Kidney epithelial cell (primary cell): ENCODE measurements at regions not wholly inside any gene's neighbourhood (a gene's known extent, or its start where the extent isn't known, plus 50 kb on each side); places are given as distances from the start of the nearest gene placed in this dataset.

Experiments used
- DNase-seq: peaks from one replicate; pipeline ENCODE4 v3.0.0-alpha.2; 2010; ENCODE audit warnings: low read depth
- H3K27me3 ChIP-seq: 2 replicates; pipeline ENCODE4 v1.6.0; 2011; ENCODE audit warnings: low read length; ENCODE audit not compliant: control insufficient read depth, insufficient read depth
- H3K36me3 ChIP-seq: 2 replicates; pipeline ENCODE4 v1.5.1; 2011; ENCODE audit warnings: low read length; ENCODE audit not compliant: control insufficient read depth, insufficient read depth
- H3K4me3 ChIP-seq: 2 replicates; pipeline ENCODE4 v1.5.1; 2011; ENCODE audit warnings: low read depth, mild to moderate bottlenecking, control low read depth, low read length
- TF ChIP-seq, protein P1 (sequence below): IDR thresholded peaks from 2 replicates; pipeline ENCODE4 v1.5.1; 2011; ENCODE audit warnings: mild to moderate bottlenecking, moderate library complexity, low read length, control low read depth, inconsistent platforms; ENCODE audit not compliant: insufficient read depth, poor library complexity, severe bottlenecking

DNA sequence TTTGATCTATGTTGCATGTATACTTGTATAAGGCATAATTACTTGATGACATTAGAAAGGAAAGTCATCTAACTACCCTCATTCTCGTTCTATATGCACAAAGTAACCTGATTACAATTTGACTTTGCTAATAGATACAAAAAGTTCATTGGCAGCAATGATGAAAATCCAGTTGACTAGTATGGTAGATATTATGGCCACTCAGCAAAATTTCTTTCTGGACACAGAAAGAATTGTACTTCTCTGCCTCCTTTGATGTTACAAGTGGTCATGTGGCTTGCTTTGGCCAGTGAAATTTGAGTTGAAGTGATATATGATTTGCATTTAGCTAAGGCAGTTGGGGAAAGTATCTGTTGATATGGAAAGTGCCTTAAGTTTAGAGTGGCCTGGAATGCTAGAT, 723.7 kb upstream of the ARRDC3 start:
- no peak overlapping the region for H3K4me3 ChIP-seq
- TF ChIP-seq, protein P1, sequence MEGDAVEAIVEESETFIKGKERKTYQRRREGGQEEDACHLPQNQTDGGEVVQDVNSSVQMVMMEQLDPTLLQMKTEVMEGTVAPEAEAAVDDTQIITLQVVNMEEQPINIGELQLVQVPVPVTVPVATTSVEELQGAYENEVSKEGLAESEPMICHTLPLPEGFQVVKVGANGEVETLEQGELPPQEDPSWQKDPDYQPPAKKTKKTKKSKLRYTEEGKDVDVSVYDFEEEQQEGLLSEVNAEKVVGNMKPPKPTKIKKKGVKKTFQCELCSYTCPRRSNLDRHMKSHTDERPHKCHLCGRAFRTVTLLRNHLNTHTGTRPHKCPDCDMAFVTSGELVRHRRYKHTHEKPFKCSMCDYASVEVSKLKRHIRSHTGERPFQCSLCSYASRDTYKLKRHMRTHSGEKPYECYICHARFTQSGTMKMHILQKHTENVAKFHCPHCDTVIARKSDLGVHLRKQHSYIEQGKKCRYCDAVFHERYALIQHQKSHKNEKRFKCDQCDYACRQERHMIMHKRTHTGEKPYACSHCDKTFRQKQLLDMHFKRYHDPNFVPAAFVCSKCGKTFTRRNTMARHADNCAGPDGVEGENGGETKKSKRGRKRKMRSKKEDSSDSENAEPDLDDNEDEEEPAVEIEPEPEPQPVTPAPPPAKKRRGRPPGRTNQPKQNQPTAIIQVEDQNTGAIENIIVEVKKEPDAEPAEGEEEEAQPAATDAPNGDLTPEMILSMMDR: no peak
- no peaks in the 10 kb centered on the region for H3K27me3 ChIP-seq
- H3K36me3 ChIP-seq: no peaks in the 10 kb centered on the region
- DNase-seq: no peak

DNA sequence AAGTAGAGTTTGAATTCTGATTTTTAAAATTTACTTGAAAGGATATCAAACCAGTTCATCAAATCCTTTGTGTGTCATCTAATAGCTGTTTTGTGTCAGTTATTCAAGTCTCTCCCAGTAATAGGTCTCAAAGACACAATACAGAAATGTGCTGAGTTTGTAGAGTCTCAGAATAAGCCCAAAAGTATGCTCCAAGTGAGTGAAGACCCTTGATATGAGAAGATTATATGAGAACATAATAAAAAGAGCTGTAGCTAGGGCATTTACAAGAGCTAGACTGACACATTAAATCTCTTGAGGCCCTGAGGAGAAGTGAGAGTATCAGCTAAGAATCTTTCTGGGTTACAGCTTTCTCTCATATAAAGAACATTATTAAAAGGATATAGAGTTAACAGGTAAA, 721.0 kb upstream of the ARRDC3 start:
- H3K36me3 ChIP-seq: no peaks in the 10 kb centered on the region
- TF ChIP-seq, protein P1: no peak
- no peaks in the 10 kb centered on the region for H3K27me3 ChIP-seq
- H3K4me3 ChIP-seq: no peak overlapping the region
- no peak for DNase-seq

DNA sequence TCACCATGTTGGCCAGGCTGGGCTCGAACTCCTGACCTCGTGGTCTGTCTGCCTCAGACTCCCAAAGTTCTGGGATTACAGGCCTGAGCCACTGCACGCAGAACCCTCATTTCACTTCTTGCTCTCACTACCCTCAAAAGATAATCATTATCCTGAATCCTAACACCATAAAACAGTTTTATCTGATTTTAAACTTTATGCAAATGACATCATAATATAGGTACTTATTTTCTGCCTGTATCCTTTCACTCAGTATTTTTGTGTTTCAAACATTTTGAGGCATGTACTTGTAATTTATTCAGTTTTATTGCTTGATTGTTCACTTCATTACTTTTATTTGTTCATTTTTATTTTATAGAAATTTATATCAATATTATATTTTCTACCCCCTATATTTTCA, 719.2 kb upstream of the ARRDC3 start:
- Histone ChIP-seq H3K27me3 (no peaks in the 10 kb centered on the region), H3K4me3 (no peak overlapping the region), H3K36me3 (no peaks in the 10 kb centered on the region)
- DNase-seq: no peak
- TF ChIP-seq, protein P1: no peak

DNA sequence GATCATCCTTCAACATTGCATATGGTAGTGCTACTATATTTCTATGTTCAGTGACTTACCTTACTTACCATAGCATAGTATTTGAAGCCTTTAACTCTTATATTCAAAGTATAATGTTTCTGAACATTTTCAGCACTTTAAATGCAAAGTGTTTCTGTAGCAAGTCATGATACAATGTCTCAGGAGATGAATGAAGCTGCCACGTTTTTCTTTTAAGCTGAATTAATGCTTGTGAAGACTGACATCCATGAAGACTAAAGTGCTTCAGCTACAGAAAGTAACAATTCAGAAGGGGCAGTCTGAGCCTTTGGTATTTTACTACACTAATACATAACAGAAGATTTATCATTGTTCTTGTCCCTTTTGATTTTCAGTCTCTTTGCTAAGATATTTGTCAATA, 709.1 kb upstream of the ARRDC3 start:
- H3K4me3 ChIP-seq: no peak overlapping the region
- no peaks in the 10 kb centered on the region for H3K36me3 ChIP-seq
- no peak for DNase-seq
- TF ChIP-seq, protein P1: no peak
- no peaks in the 10 kb centered on the region for H3K27me3 ChIP-seq

DNA sequence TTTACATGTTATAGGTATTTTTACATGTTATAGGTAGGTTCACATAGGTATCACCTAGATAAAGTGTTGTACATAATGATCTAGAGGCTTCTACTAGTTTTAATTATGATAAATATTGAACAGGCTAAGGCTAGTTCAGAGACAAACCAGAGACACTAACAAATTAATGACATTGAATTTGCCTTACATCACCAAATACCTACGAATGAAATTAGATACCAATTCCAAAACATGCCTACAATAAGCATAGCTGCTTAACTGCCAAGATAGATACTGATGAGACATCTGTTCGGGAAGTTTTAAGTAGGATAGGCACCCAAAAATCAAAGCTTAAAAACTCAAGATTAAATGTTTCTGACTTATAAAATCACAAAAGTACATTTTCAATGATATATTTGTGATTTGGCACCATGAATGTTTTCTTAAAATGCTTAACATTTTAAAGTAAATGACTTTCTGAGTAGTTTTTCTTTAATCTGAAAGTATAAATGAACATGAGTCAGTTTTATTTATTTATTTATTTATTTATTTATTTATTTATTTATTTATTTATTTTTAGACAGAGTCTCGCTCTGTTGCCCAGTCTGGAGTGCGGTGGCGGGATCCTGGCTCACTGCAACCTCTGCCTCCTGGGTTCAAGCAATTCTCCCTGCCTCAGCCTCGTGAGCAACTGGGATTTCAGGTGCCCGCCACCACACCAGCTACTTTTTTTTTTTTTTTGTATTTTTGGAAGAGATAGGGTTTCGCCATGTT, 703.1 kb upstream of the ARRDC3 start:
- no peaks in the 10 kb centered on the region for H3K27me3 ChIP-seq
- TF ChIP-seq, protein P1: no peak
- H3K4me3 ChIP-seq: no peak overlapping the region
- no peak for DNase-seq
- H3K36me3 ChIP-seq: no peaks in the 10 kb centered on the region
